Right lobe of liver (tissue), 6 donors: ENCODE measurements at regions not wholly inside any gene's neighbourhood (a gene's known extent, or its start where the extent isn't known, plus 50 kb on each side); places are given as distances from the start of the nearest gene placed in this dataset.
"Not testable (repeated sequence)": the region's sequence is repeated elsewhere in the genome, so short reads cannot be mapped to it uniquely, and the experiment has no call there.

Experiments
- ATAC-seq, 4 donors: fragments of 200-7000 bp; cut with Tn5 transposase; one replicate each; pipeline ENCODE4 v1.9.1; 2020; ENCODE audit warnings: mild to moderate bottlenecking in 4 of 4, moderate library complexity in 4 of 4
- DNase-seq, 3 donors: peaks; one replicate each; pipeline ENCODE4 v3.0.0-alpha.2; 2020
- H3K27ac ChIP-seq, 3 donors: fragments of 200-600 bp; one replicate each; pipeline ENCODE4 v1.8.0; 2022
- H3K27me3 ChIP-seq, 2 donors: fragments of 200-600 bp; one replicate each; pipeline ENCODE4 v1.8.0; 2022
- H3K36me3 ChIP-seq, 4 donors: fragments of 200-600 bp; sonication (generic) in 1 of 4; one replicate each; pipeline versions ENCODE4 v1.5.1 to v1.8.0; 2017 to 2022; ENCODE audit warnings: control low read depth in 1 of 4
- H3K4me1 ChIP-seq, 4 donors: fragments of 200-600 bp; sonication (generic) in 1 of 4; one replicate each; pipeline versions ENCODE4 v1.5.1 to v1.8.0; 2017 to 2022; ENCODE audit warnings: control low read depth in 1 of 4
- H3K4me3 ChIP-seq, 3 donors: fragments of 200-600 bp; one replicate each; pipeline ENCODE4 v1.8.0; 2022
- H3K9me3 ChIP-seq, 4 donors: fragments of 200-600 bp; sonication (generic) in 1 of 4; one replicate each; pipeline versions ENCODE4 v1.5.1 to v1.8.0; 2017 to 2022; ENCODE audit warnings: control low read depth in 1 of 4
- CTCF ChIP-seq, 4 donors: fragments of 200-600 bp in 3 of 4; fragments of 450-650 bp in 1 of 4; IDR thresholded peaks; one replicate each; pipeline versions ENCODE4 v1.5.1 to v1.8.0; 2016 to 2022; ENCODE audit warnings: antibody characterized with exemption in 4 of 4, mild to moderate bottlenecking in 2 of 4
- POLR2A ChIP-seq: fragments of 450-650 bp; IDR thresholded peaks from one replicate; pipeline ENCODE4 v1.6.1; 2017; ENCODE audit warnings: antibody characterized with exemption, mild to moderate bottlenecking
- WGBS: methylation state at CpG from one replicate; pipeline ENCODE4 v1.1.6; 2018; ENCODE audit warnings: low coverage, low lambda C conversion rate; ENCODE audit not compliant: insufficient coverage; ENCODE audit errors: missing lambda C conversion rate; 5-methylcytosine and 5-hydroxymethylcytosine counted together
- intact Hi-C, 2 donors: fragments of 100-400 bp; cut with DNase I; formaldehyde crosslinking; loops; one replicate each; pipeline versions ENCODE4 v1.11.2 to v1.14.1; 2022
- donor health status: DM: no; HTN: yes; CAD: no.
- donor health status: DM: no; HTN: no; CAD: no.
- donor health status: DM: no; HTN: no; CAD: no.
- donor health status: DM: no; HTN: yes; CAD: no.
- donor health status: DM: no; HTN: yes; CAD: no.

GRCh38 chr14:106626942-106627588 is 1100.7 kb downstream of the TMEM121 start:
- H3K9me3 ChIP-seq, H3K27ac ChIP-seq, intact Hi-C loops, H3K4me3 ChIP-seq, H3K27me3 ChIP-seq, H3K36me3 ChIP-seq, H3K4me1 ChIP-seq: not testable (repeated sequence)
- peak; percentile 34 to 57 (median 48) for TF ChIP-seq CTCF (IDR thresholded peaks at IDR 0.05)
- 17% methylated on average over 2 of the region's 22 CpGs for WGBS
- DNase-seq = peak in 1 of 3 donors; percentile 49
- peak in 1 of 4 donors; percentile 63 for ATAC-seq

- TF ChIP-seq POLR2A (no peak), CTCF (IDR thresholded peaks at IDR 0.05) (no peak)
- Histone ChIP-seq H3K36me3 (no peaks in the 10 kb centered on the region), H3K4me1 (no peaks in the 10 kb centered on the region), H3K27me3 (peaks cover 0 to 4% of the 10 kb centered on the region in 2 donors), H3K27ac (no peak overlapping the region), H3K4me3 (no peak overlapping the region), H3K9me3 (no peaks in the 10 kb centered on the region)
- WGBS = 54% methylated on average over 6 of the region's 6 CpGs
- DNase-seq = no peak
- ATAC-seq = no peak
- intact Hi-C loops = no loop called here
Observed at GRCh38 chr14:106631879-106632278, 1105.5 kb downstream of the TMEM121 start.

- ATAC-seq (no peak), DNase-seq (no peak)
- H3K27me3 ChIP-seq = peaks cover 0 to 4% of the 10 kb centered on the region in 2 donors
- 51% methylated on average over 2 of the region's 2 CpGs for WGBS
- intact Hi-C loops = no loop called here
- H3K27ac ChIP-seq = no peak overlapping the region
- no peaks in the 10 kb centered on the region for H3K36me3 ChIP-seq
- H3K4me1 ChIP-seq = no peaks in the 10 kb centered on the region
- H3K9me3 ChIP-seq = no peaks in the 10 kb centered on the region
- H3K4me3 ChIP-seq = no peak overlapping the region
- no peak for TF ChIP-seq POLR2A
- no peak for TF ChIP-seq CTCF (IDR thresholded peaks at IDR 0.05)
Observed at GRCh38 chr14:106633721-106634120, 1107.3 kb downstream of the TMEM121 start.

GRCh38 chr14:106635569-106635968 is 1109.2 kb downstream of the TMEM121 start:
- Histone ChIP-seq H3K9me3 (no peaks in the 10 kb centered on the region), H3K36me3 (no peaks in the 10 kb centered on the region), H3K4me1 (no peaks in the 10 kb centered on the region), H3K4me3 (no peak overlapping the region), H3K27ac (no peak overlapping the region), H3K27me3 (peaks cover 0 to 4% of the 10 kb centered on the region in 2 donors)
- 23% methylated on average over 4 of the region's 4 CpGs for WGBS
- ATAC-seq (no peak), DNase-seq (no peak)
- no peak for TF ChIP-seq POLR2A
- TF ChIP-seq CTCF (IDR thresholded peaks at IDR 0.05) = no peak
- intact Hi-C loops = no loop called here
